SK-N-SH treated with all-trans-retinoic acid at 6 μM for 48 hours (cell line): ENCODE measurements at regions not wholly inside any gene's neighbourhood (a gene's known extent, or its start where the extent isn't known, plus 50 kb on each side); places are given as distances from the start of the nearest gene placed in this dataset.

Experiments used
- ATAC-seq: fragments of 200-7000 bp; cut with Tn5 transposase; 3 replicates; pipeline ENCODE4 v1.9.1; 2020; ENCODE audit warnings: mild to moderate bottlenecking, moderate library complexity
- BACH2 ChIP-seq: fragments of 250-450 bp; sonication (Bioruptor Pico); IDR thresholded peaks from 2 replicates; pipeline ENCODE4 v1.9.0; 2021; ENCODE audit warnings: mild to moderate bottlenecking, borderline replicate concordance
- CREB5 ChIP-seq: fragments of 250-450 bp; sonication (Bioruptor Pico); IDR thresholded peaks from 2 replicates; pipeline ENCODE4 v1.5.1; 2020; ENCODE audit warnings: low read depth, mild to moderate bottlenecking, moderate library complexity
- CSDC2 ChIP-seq: fragments of 250-450 bp; sonication (Bioruptor Pico); IDR thresholded peaks from 2 replicates; pipeline ENCODE4 v1.5.0; 2020; ENCODE audit warnings: mild to moderate bottlenecking, moderate library complexity
- CSRNP3 ChIP-seq: fragments of 250-450 bp; sonication (Bioruptor Pico); IDR thresholded peaks from 2 replicates; pipeline ENCODE4 v1.5.1; 2021; ENCODE audit warnings: mild to moderate bottlenecking, moderate library complexity
- ESRRG ChIP-seq: fragments of 250-450 bp; sonication (Bioruptor Pico); IDR thresholded peaks from 2 replicates; pipeline ENCODE4 v1.6.1; 2021; ENCODE audit warnings: mild to moderate bottlenecking
- POU6F1 ChIP-seq: fragments of 250-450 bp; sonication (Bioruptor Pico); IDR thresholded peaks from 2 replicates; pipeline ENCODE4 v1.8.0; 2021; ENCODE audit warnings: low read depth, mild to moderate bottlenecking, moderate library complexity, borderline replicate concordance
- TCF4 ChIP-seq: fragments of 250-450 bp; sonication (Bioruptor Pico); IDR thresholded peaks from 2 replicates; pipeline ENCODE4 v1.8.0; 2021; ENCODE audit warnings: mild to moderate bottlenecking, moderate library complexity, borderline replicate concordance
- TOX ChIP-seq: fragments of 250-450 bp; sonication (Bioruptor Pico); IDR thresholded peaks from 2 replicates; pipeline ENCODE4 v1.8.0; 2021; ENCODE audit warnings: mild to moderate bottlenecking, moderate library complexity, borderline replicate concordance
- ZFP3 ChIP-seq: fragments of 250-450 bp; sonication (Bioruptor Pico); IDR thresholded peaks from 2 replicates; pipeline ENCODE4 v1.5.0; 2020; ENCODE audit warnings: mild to moderate bottlenecking, moderate library complexity
- ZNF565 ChIP-seq: fragments of 450-650 bp; formaldehyde crosslinking; conservative IDR thresholded peaks from 2 replicates; pipeline ENCODE4 v1.5.0; 2020; ENCODE audit warnings: low read depth, mild to moderate bottlenecking, moderate library complexity
- ZNF70 ChIP-seq: fragments of 450-650 bp; formaldehyde crosslinking; IDR thresholded peaks from 2 replicates; pipeline ENCODE4 v1.5.0; 2020; ENCODE audit warnings: mild to moderate bottlenecking, moderate library complexity
- TF ChIP-seq, protein P1 (sequence below): fragments of 250-450 bp; sonication (Bioruptor Pico); IDR thresholded peaks from 2 replicates; pipeline ENCODE4 v1.5.0; 2020; ENCODE audit warnings: mild to moderate bottlenecking, moderate library complexity
- TF ChIP-seq, protein P2 (sequence below): fragments of 250-450 bp; sonication (Bioruptor Pico); IDR thresholded peaks from 2 replicates; pipeline ENCODE4 v1.8.0; 2020; ENCODE audit warnings: mild to moderate bottlenecking, moderate library complexity, borderline replicate concordance

- ATAC-seq, result no peak
- TF ChIP-seq ZNF70 (CRISPR knock-in tag) (no peak), ESRRG (CRISPR knock-in tag) (no peak), CSDC2 (CRISPR knock-in tag) (no peak), ZFP3 (CRISPR knock-in tag) (no peak), POU6F1 (CRISPR knock-in tag) (no peak), TOX (no peak)
- TF ChIP-seq, protein P1, sequence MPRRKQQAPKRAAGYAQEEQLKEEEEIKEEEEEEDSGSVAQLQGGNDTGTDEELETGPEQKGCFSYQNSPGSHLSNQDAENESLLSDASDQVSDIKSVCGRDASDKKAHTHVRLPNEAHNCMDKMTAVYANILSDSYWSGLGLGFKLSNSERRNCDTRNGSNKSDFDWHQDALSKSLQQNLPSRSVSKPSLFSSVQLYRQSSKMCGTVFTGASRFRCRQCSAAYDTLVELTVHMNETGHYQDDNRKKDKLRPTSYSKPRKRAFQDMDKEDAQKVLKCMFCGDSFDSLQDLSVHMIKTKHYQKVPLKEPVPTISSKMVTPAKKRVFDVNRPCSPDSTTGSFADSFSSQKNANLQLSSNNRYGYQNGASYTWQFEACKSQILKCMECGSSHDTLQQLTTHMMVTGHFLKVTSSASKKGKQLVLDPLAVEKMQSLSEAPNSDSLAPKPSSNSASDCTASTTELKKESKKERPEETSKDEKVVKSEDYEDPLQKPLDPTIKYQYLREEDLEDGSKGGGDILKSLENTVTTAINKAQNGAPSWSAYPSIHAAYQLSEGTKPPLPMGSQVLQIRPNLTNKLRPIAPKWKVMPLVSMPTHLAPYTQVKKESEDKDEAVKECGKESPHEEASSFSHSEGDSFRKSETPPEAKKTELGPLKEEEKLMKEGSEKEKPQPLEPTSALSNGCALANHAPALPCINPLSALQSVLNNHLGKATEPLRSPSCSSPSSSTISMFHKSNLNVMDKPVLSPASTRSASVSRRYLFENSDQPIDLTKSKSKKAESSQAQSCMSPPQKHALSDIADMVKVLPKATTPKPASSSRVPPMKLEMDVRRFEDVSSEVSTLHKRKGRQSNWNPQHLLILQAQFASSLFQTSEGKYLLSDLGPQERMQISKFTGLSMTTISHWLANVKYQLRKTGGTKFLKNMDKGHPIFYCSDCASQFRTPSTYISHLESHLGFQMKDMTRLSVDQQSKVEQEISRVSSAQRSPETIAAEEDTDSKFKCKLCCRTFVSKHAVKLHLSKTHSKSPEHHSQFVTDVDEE (CRISPR knock-in tag), result no peak
Observed at GRCh38 chr16:81158964-81159363, 62.8 kb upstream of the GCSH start.

DNA sequence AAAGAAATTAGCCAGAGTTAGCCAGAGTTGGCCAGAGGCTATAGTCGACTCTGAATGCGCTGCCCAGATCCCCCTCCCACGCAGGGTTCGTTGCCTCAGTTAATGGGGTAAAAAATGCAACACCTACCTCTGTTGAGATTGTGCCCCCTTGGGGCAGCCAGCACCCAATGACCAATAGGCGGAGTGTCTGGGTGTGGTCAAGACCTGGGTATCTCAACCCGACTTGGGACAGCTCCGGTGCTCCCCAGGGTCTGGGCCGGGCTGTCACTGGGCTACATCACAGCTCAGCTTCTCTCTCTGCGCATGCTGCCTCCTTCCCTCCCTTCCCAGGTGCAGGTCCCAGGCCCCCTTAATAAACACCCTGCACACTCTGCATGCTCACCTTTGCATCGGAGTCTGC is 59.6 kb upstream of the GCSH start:
- TF ChIP-seq POU6F1 (CRISPR knock-in tag) (no peak), ZNF565 (CRISPR knock-in tag) (no peak)
- ATAC-seq, result no peak

GRCh38 chr16:81151648-81152310 is 55.6 kb upstream of the GCSH start:
- TF ChIP-seq ZNF565 (CRISPR knock-in tag), result no peak
- no peak for TF ChIP-seq BACH2
- no peak for TF ChIP-seq CSRNP3 (CRISPR knock-in tag)
- TF ChIP-seq, protein P2, sequence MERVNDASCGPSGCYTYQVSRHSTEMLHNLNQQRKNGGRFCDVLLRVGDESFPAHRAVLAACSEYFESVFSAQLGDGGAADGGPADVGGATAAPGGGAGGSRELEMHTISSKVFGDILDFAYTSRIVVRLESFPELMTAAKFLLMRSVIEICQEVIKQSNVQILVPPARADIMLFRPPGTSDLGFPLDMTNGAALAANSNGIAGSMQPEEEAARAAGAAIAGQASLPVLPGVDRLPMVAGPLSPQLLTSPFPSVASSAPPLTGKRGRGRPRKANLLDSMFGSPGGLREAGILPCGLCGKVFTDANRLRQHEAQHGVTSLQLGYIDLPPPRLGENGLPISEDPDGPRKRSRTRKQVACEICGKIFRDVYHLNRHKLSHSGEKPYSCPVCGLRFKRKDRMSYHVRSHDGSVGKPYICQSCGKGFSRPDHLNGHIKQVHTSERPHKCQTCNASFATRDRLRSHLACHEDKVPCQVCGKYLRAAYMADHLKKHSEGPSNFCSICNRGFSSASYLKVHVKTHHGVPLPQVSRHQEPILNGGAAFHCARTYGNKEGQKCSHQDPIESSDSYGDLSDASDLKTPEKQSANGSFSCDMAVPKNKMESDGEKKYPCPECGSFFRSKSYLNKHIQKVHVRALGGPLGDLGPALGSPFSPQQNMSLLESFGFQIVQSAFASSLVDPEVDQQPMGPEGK (CRISPR knock-in tag), result no peak
- no peak for TF ChIP-seq CSDC2 (CRISPR knock-in tag)
- TF ChIP-seq, protein P1 (CRISPR knock-in tag), result no peak
- no peak for TF ChIP-seq TOX
- no peak for TF ChIP-seq POU6F1 (CRISPR knock-in tag)
- no peak for TF ChIP-seq CREB5 (CRISPR knock-in tag)
- TF ChIP-seq TCF4 (CRISPR knock-in tag), result no peak
- ATAC-seq, result no peak
